OCI-LY3 (cell line): ENCODE measurements at regions not wholly inside any gene's neighbourhood (a gene's known extent, or its start where the extent isn't known, plus 50 kb on each side); places are given as distances from the start of the nearest gene placed in this dataset.

Experiments
- CTCF ChIP-seq: fragments of 200-600, 300-600 bp; sonication (generic); IDR thresholded peaks from 2 replicates; pipeline ENCODE4 v1.5.1; 2014; ENCODE audit warnings: antibody characterized with exemption, low read length, low read depth
- EZH2phosphoT487 ChIP-seq: fragments of 200-600 bp; shearing (Covaris generic); IDR thresholded peaks from 2 replicates; pipeline ENCODE4 v1.6.1; 2018; ENCODE audit warnings: antibody characterized with exemption, mixed run types, low read depth

- no peak for TF ChIP-seq CTCF
- no peak for TF ChIP-seq EZH2phosphoT487
Measured at GRCh38 chr18:72104851-72105250, 439.3 kb downstream of the CBLN2 start.
